AG09309 (cell line): ENCODE measurements at regions not wholly inside any gene's neighbourhood (a gene's known extent, or its start where the extent isn't known, plus 50 kb on each side); places are given as distances from the start of the nearest gene placed in this dataset.

Source experiments
- DNase-seq: peaks from one replicate; pipeline ENCODE4 v3.0.0-alpha.2; 2010; ENCODE audit warnings: low read depth
- H3K4me3 ChIP-seq: 2 replicates; pipeline ENCODE4 v1.5.1; 2011; ENCODE audit warnings: mild to moderate bottlenecking, low read depth, low read length, moderate library complexity; ENCODE audit not compliant: control insufficient read depth
- TF ChIP-seq, protein P1 (sequence below): IDR thresholded peaks from 2 replicates; pipeline ENCODE4 v1.5.1; 2011; ENCODE audit warnings: mild to moderate bottlenecking, low read depth, low read length, inconsistent platforms; ENCODE audit not compliant: insufficient read depth, control insufficient read depth; ENCODE audit errors: missing control alignments

DNA sequence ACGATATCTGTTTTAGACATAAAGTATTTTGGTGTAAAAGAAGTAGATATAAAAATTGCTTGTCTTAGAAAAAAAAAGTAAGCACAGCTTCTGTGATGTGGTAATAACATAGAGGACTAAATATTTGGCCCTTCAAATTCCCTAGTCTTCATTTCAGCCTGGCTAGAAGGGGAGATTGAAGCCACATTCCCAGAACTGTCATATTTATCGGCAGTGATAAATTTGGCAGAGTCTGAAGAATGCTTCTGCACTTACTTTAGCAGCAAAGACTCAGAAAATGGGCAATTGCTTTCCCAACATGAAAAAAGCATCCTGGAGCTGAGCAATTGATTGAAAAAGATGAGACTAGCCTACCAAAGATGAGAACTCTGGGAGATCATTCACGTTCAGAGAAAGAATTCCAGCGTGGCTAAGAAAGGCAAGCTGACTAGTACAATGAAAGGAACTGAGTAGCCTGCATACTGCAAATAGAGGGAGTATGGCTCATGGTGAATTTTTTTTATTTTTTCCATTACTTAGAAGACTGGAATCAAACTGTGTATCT, 278.7 kb upstream of the KLHL29 start:
- TF ChIP-seq, protein P1, sequence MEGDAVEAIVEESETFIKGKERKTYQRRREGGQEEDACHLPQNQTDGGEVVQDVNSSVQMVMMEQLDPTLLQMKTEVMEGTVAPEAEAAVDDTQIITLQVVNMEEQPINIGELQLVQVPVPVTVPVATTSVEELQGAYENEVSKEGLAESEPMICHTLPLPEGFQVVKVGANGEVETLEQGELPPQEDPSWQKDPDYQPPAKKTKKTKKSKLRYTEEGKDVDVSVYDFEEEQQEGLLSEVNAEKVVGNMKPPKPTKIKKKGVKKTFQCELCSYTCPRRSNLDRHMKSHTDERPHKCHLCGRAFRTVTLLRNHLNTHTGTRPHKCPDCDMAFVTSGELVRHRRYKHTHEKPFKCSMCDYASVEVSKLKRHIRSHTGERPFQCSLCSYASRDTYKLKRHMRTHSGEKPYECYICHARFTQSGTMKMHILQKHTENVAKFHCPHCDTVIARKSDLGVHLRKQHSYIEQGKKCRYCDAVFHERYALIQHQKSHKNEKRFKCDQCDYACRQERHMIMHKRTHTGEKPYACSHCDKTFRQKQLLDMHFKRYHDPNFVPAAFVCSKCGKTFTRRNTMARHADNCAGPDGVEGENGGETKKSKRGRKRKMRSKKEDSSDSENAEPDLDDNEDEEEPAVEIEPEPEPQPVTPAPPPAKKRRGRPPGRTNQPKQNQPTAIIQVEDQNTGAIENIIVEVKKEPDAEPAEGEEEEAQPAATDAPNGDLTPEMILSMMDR: no peak
- no peak for DNase-seq
- no peak overlapping the region for H3K4me3 ChIP-seq

DNA sequence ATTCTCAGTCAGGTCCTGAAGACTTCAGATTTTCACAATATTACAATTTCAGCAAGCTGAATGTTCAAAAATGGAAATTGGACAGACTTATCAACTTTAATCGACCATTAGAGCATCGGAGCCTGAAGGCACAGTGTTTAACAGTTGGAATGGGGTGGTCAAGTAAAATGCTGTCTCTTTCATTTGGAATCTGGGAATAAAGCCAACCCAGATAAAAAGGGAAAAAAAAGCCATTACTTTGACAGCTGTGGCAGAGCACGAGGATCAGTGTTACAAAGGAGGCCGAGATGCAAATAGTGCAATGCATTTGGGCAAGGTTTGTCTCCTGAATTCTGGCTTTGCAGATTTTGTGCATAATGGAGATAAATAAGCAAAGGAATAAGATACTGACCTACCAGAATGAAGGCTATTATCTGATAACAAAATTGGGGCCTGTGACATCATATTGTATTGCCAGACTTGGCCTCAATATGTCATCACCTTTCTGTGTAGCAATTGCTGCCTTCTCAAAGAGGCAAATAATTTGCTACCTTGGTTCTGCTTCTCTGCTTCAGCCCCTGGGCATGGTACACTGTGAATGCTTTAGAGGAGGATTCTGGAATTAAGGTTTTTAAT, 277.5 kb upstream of the KLHL29 start:
- no peak for DNase-seq
- H3K4me3 ChIP-seq: no peak overlapping the region
- TF ChIP-seq, protein P1: no peak

DNA sequence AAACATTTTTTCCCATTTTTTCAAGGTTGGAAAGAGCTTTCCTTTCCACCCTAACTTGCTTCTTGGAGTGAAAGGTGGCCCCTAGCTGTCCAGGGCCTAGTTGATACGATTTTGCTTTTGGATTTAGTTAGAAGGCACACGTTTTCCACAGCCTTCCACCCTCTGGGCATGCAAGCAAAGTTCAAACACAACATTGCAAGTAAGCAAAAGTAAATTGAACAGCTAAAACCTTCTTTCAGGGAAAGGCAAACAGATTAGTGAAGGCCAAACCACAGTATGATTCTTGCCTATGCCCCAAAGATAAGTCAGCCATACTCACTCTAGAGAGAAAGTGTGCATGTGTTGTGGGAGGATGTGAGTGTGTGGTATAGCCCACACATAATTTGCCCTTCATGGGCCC, 273.7 kb upstream of the KLHL29 start:
- no peak overlapping the region for H3K4me3 ChIP-seq
- DNase-seq: no peak
- TF ChIP-seq, protein P1: no peak

DNA sequence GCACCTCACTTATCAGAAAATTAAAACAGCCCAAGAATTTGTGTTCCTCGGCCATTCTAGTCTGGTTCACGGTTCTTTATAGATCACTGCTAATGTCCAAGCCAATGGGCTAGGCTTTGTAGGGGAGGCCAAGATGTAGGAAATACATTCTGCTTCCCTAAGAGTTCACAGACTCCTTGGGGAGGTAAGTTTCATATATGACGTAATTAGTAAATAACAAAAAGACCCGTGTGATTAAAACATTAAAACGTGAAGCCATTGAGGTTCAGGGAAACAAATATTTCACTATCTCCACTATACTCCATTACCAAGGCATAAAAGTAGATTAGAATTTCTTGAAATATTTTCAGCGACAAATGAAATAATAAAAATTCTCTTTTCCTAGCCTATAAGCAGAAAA, 272.5 kb upstream of the KLHL29 start:
- TF ChIP-seq, protein P1: no peak
- H3K4me3 ChIP-seq: no peak overlapping the region
- no peak for DNase-seq

DNA sequence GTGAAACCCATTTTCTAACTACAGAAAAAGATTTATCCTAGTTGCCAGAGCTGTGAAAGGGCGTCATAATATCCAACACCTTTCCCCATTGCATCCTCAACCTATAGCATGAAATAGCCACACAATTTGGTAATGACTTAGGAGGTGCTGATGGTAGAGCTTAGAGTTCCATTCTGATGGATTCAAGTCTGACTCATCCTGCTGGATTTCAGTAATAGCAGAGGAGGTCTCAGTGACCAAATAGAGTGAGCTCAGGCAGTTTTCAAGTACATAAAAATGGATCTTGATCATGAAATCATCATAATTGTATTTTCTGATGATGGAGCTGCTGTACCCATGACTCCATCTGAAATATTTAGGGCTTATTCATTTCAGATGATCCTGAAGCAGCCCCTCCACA, 270.7 kb upstream of the KLHL29 start:
- no peak overlapping the region for H3K4me3 ChIP-seq
- TF ChIP-seq, protein P1: no peak
- DNase-seq: no peak

DNA sequence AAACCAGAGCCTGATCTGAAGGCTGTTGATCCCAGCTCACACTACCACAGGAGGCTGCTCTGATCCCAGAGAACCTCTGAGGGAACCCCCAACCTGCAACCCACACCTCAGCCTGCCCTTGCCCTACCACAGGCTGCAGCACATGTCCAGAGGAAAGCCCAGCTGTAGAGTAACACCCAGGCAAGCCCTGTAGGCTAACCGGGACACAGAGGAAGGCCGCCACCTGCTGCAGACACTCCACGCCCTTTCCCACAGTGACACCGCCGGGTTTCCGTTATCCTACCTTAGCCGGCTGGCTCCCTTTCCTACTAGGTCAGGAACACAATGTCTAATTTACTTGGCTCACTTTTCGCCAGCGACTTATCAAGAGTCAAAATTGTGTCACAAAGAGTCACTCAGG, 266.7 kb upstream of the KLHL29 start:
- DNase-seq: no peak
- H3K4me3 ChIP-seq: no peak overlapping the region
- TF ChIP-seq, protein P1: no peak
